Endothelial cell of umbilical vein (primary cell): ENCODE measurements at regions not wholly inside any gene's neighbourhood (a gene's known extent, or its start where the extent isn't known, plus 50 kb on each side); places are given as distances from the start of the nearest gene placed in this dataset.

Experiments used
- BruUV-seq: library from RNA; stranded (reverse); fragments of 400-500 nt; replicated peaks from 2 replicates; lab custom pipeline; 2021; lab: Mats Ljungman, UMichigan
- CTCF ChIA-PET: fragments of 300-600, 350-600 bp; sonication (Branson Sonifier 250); formaldehyde crosslinking; loops from one replicate; lab custom pipeline; 2021; ENCODE audit warnings: antibody characterized with exemption, inconsistent platforms; lab: Charles Lee
- POLR2A ChIA-PET: fragments of 300-600, 350-600 bp; sonication (Branson Sonifier 250); formaldehyde crosslinking; loops from one replicate; lab custom pipeline; 2021; ENCODE audit warnings: antibody characterized with exemption, inconsistent platforms; lab: Charles Lee
- DNase-seq: peaks from one replicate; pipeline ENCODE4 v3.0.0-alpha.2; 2011; ENCODE audit warnings: low read depth, low spot score
- FAIRE-seq: peaks from 2 replicates; lab custom pipeline; 2011; peaks lifted over from hg19 to GRCh38; lab: Jason Lieb, UNC
- H2AFZ ChIP-seq: 2 replicates; pipeline ENCODE4 v1.6.0; 2012; ENCODE audit warnings: low read depth, low read length, control low read depth, inconsistent platforms
- H3K27ac ChIP-seq: 2 replicates; pipeline ENCODE4 v1.5.1; 2011; ENCODE audit warnings: low read depth, mild to moderate bottlenecking, control low read depth, low read length, moderate library complexity; ENCODE audit not compliant: insufficient read depth
- H3K27me3 ChIP-seq, 2 experiments: 2 replicates each; pipeline versions ENCODE4 v1.6.0 to v1.6.1; 2011; ENCODE audit warnings: low read length in 2 of 2, mixed read lengths in 1 of 2; ENCODE audit not compliant: control insufficient read depth in 2 of 2, insufficient read depth in 2 of 2
- H3K36me3 ChIP-seq, 2 experiments: 2 replicates in 1 of 2; 3 replicates in 1 of 2; pipeline ENCODE4 v1.5.1; 2011; ENCODE audit warnings: low read length in 2 of 2, mild to moderate bottlenecking in 1 of 2, moderate library complexity in 1 of 2; ENCODE audit not compliant: control insufficient read depth in 2 of 2, insufficient read depth in 2 of 2; ENCODE audit errors: extremely low read depth in 1 of 2
- H3K4me1 ChIP-seq: 3 replicates; pipeline ENCODE4 v1.5.1; 2011; ENCODE audit warnings: mild to moderate bottlenecking, low read length; ENCODE audit not compliant: control insufficient read depth, insufficient read depth; ENCODE audit errors: extremely low read depth
- H3K4me2 ChIP-seq: 2 replicates; pipeline ENCODE4 v1.6.1; 2011; ENCODE audit warnings: low read length, control low read depth, mixed read lengths; ENCODE audit not compliant: insufficient read depth
- H3K4me3 ChIP-seq, 3 experiments: fragments of 200-600 bp in 1 of 3; sonication (generic), shearing (Covaris generic) in 1 of 3; replicated peaks in 1 of 3; 2 replicates each; pipeline ENCODE4 v1.5.1; 2011 to 2016; ENCODE audit warnings: control low read depth in 3 of 3, low read length in 3 of 3, mild to moderate bottlenecking in 2 of 3, inconsistent platforms in 1 of 3, low read depth in 1 of 3, moderate library complexity in 1 of 3; ENCODE audit not compliant: insufficient read depth in 1 of 3
- H3K79me2 ChIP-seq: 2 replicates; pipeline ENCODE4 v1.6.0; 2012; ENCODE audit warnings: low read length, inconsistent platforms; ENCODE audit not compliant: control insufficient read depth, insufficient read depth
- H3K9ac ChIP-seq: replicated peaks from 2 replicates; pipeline ENCODE3; 2011; ENCODE audit warnings: low read length, control low read depth; ENCODE audit not compliant: insufficient read depth; ENCODE audit errors: extremely low read depth
- H3K9me1 ChIP-seq: replicated peaks from 3 replicates; pipeline ENCODE4 v1.6.0; 2011; ENCODE audit warnings: mild to moderate bottlenecking, low read length; ENCODE audit not compliant: control insufficient read depth, insufficient read depth; ENCODE audit errors: extremely low read depth
- H3K9me3 ChIP-seq: replicated peaks from 2 replicates; pipeline ENCODE4 v1.5.1; 2012; ENCODE audit warnings: low read length, inconsistent platforms; ENCODE audit not compliant: control insufficient read depth, insufficient read depth
- H4K20me1 ChIP-seq: replicated peaks from 2 replicates; pipeline ENCODE3; 2011; ENCODE audit warnings: mild to moderate bottlenecking, low read length; ENCODE audit not compliant: control insufficient read depth, insufficient read depth; ENCODE audit errors: extremely low read depth
- EZH2 ChIP-seq: IDR thresholded peaks from 2 replicates; pipeline ENCODE4 v1.6.1; 2012; ENCODE audit warnings: borderline replicate concordance, low read depth, mild to moderate bottlenecking, moderate library complexity, low read length, inconsistent platforms; ENCODE audit not compliant: severe bottlenecking
- FOS ChIP-seq: IDR thresholded peaks from 2 replicates; pipeline ENCODE4 v1.6.1; 2011; ENCODE audit warnings: mild to moderate bottlenecking, low read length, moderate library complexity, borderline replicate concordance; ENCODE audit not compliant: insufficient read depth
- GATA2 ChIP-seq: IDR thresholded peaks from 2 replicates; pipeline ENCODE4 v1.7.0; 2011; ENCODE audit warnings: low read depth, mild to moderate bottlenecking, moderate library complexity, mixed read lengths, low read length; ENCODE audit not compliant: insufficient read length, insufficient read depth
- JUN ChIP-seq: IDR thresholded peaks from 2 replicates; pipeline ENCODE4 v1.6.1; 2011; ENCODE audit warnings: borderline replicate concordance, low read depth; ENCODE audit not compliant: insufficient read length, insufficient read depth
- MAX ChIP-seq: IDR thresholded peaks from 2 replicates; pipeline ENCODE4 v1.6.1; 2011; ENCODE audit not compliant: insufficient read depth, insufficient read length
- MYC ChIP-seq: IDR thresholded peaks from one replicate; pipeline ENCODE4 v1.6.1; 2011; ENCODE audit warnings: mild to moderate bottlenecking, low read depth, low read length
- POLR2A ChIP-seq: IDR thresholded peaks from 2 replicates; pipeline ENCODE4 v1.6.1; 2012; ENCODE audit warnings: low read depth, mild to moderate bottlenecking, control low read depth, low read length
- POLR2AphosphoS5 ChIP-seq: IDR thresholded peaks from 2 replicates; pipeline ENCODE4 v1.6.1; 2012; ENCODE audit warnings: low read depth, mild to moderate bottlenecking, control low read depth, low read length, moderate library complexity; ENCODE audit not compliant: insufficient read depth
- dilution Hi-C: fragments of 300-500 bp; cut with MboI; formaldehyde crosslinking; loops from one replicate; pipeline ENCODE4 v1.15.0; 2019; ENCODE audit warnings: low sequenced_read_pairs; ENCODE audit not compliant: extremely low pct_ligation_motif_present
- intact Hi-C: fragments of 100-400 bp; cut with micrococcal nuclease; formaldehyde crosslinking; loops from one replicate; pipeline ENCODE4 v1.10.0; 2022
- TF ChIP-seq, protein P1 (sequence below), 2 donors: IDR thresholded peaks; 1 replicate in 1 of 2; 2 replicates in 1 of 2; pipeline ENCODE4 v1.5.1; 2011; ENCODE audit warnings: low read length in 2 of 2, mild to moderate bottlenecking in 2 of 2, moderate library complexity in 2 of 2, control low read depth in 1 of 2, inconsistent platforms in 1 of 2, low read depth in 1 of 2; ENCODE audit not compliant: insufficient read depth in 1 of 2; ENCODE audit errors: extremely low read depth in 1 of 2

- DNase-seq = no peak
- Histone ChIP-seq H4K20me1 (no peaks in the 10 kb centered on the region), H3K27ac (no peak overlapping the region), H3K4me1 (no peaks in the 10 kb centered on the region), H2AFZ (no peak overlapping the region), H3K4me3 (no peak overlapping the region), H3K9ac (no peak overlapping the region), H3K9me1 (no peaks in the 10 kb centered on the region), H3K4me2 (no peak overlapping the region), H3K9me3 (no peaks in the 10 kb centered on the region), H3K27me3 (no peaks in the 10 kb centered on the region), H3K79me2 (no peaks in the 10 kb centered on the region), H3K36me3 (no peaks in the 10 kb centered on the region)
- BruUV-seq = no TSS peak
- FAIRE-seq = no peak
- dilution Hi-C loops = no loop called here
- TF ChIP-seq EZH2 (no peak), POLR2A (no peak), FOS (no peak), POLR2AphosphoS5 (no peak), GATA2 (no peak), MAX (no peak), JUN (no peak), MYC (no peak)
- TF ChIP-seq, protein P1, sequence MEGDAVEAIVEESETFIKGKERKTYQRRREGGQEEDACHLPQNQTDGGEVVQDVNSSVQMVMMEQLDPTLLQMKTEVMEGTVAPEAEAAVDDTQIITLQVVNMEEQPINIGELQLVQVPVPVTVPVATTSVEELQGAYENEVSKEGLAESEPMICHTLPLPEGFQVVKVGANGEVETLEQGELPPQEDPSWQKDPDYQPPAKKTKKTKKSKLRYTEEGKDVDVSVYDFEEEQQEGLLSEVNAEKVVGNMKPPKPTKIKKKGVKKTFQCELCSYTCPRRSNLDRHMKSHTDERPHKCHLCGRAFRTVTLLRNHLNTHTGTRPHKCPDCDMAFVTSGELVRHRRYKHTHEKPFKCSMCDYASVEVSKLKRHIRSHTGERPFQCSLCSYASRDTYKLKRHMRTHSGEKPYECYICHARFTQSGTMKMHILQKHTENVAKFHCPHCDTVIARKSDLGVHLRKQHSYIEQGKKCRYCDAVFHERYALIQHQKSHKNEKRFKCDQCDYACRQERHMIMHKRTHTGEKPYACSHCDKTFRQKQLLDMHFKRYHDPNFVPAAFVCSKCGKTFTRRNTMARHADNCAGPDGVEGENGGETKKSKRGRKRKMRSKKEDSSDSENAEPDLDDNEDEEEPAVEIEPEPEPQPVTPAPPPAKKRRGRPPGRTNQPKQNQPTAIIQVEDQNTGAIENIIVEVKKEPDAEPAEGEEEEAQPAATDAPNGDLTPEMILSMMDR (IDR thresholded peaks at IDR 0.05; ENCODE audit: extremely low read depth in 1 of 2, insufficient read depth in 1 of 2, low read depth in 1 of 2, low read length in 2 of 2) = no peak
- intact Hi-C loops = no loop called here
- ChIA-PET CTCF (no interaction called here), POLR2A (no interaction called here)
Observed at GRCh38 chr6:122265755-122266154, 133.7 kb upstream of the HSF2 start.
